H1 (cell line): ENCODE measurements at regions not wholly inside any gene's neighbourhood (a gene's known extent, or its start where the extent isn't known, plus 50 kb on each side); places are given as distances from the start of the nearest gene placed in this dataset.

Source experiments
- CTCF ChIA-PET: fragments of 300-600 bp; sonication (Branson Sonifier 250); formaldehyde crosslinking; loops from one replicate; lab custom pipeline; 2021; ENCODE audit not compliant: partially characterized antibody; lab: Charles Lee
- POLR2A ChIA-PET: fragments of 300-600 bp; sonication (Branson Sonifier 250); formaldehyde crosslinking; loops from one replicate; lab custom pipeline; 2021; ENCODE audit warnings: inconsistent platforms; ENCODE audit not compliant: partially characterized antibody; lab: Charles Lee
- DNase-seq, 2 experiments: peaks; one replicate each; pipeline versions ENCODE4 v3.0.0 to v3.0.0-alpha.2; 2010 to 2022; ENCODE audit warnings: low spot score in 2 of 2, low read depth in 1 of 2, mixed read lengths in 1 of 2
- FAIRE-seq: peaks from 2 replicates; lab custom pipeline; 2011; peaks lifted over from hg19 to GRCh38; lab: Jason Lieb, UNC
- H2AFZ ChIP-seq: 2 replicates; pipeline ENCODE4 v1.8.1; 2012; ENCODE audit warnings: low read length, inconsistent platforms
- H2AK5ac ChIP-seq: 2 replicates; pipeline ENCODE4 v1.6.1; 2013; ENCODE audit warnings: low read depth, low read length
- H2BK120ac ChIP-seq: replicated peaks from 2 replicates; pipeline ENCODE3; 2013; ENCODE audit warnings: low read depth, low read length, inconsistent platforms
- H2BK12ac ChIP-seq: 2 replicates; pipeline ENCODE4 v1.6.1; 2013; ENCODE audit warnings: low read depth, low read length
- H2BK15ac ChIP-seq: 2 replicates; pipeline ENCODE4 v1.6.1; 2013; ENCODE audit warnings: low read length
- H2BK20ac ChIP-seq: 2 replicates; pipeline ENCODE4 v1.6.1; 2013; ENCODE audit warnings: low read length
- H2BK5ac ChIP-seq: 2 replicates; pipeline ENCODE4 v1.6.1; 2013; ENCODE audit warnings: low read depth, low read length
- H3K14ac ChIP-seq: 2 replicates; pipeline ENCODE4 v1.6.1; 2013; ENCODE audit warnings: inconsistent platforms; ENCODE audit not compliant: insufficient read length
- H3K18ac ChIP-seq: 2 replicates; pipeline ENCODE4 v1.6.1; 2013; ENCODE audit warnings: low read length; ENCODE audit errors: extremely low read depth
- H3K23ac ChIP-seq: 2 replicates; pipeline ENCODE4 v1.6.1; 2013; ENCODE audit warnings: inconsistent platforms; ENCODE audit not compliant: insufficient read length
- H3K23me2 ChIP-seq: 2 replicates; pipeline ENCODE4 v1.6.1; 2013; ENCODE audit warnings: low read depth, low read length
- H3K27ac ChIP-seq: 2 replicates; pipeline ENCODE4 v1.6.1; 2011; ENCODE audit warnings: low read depth, low read length, inconsistent platforms
- H3K27me3 ChIP-seq, 4 experiments: replicated peaks in 1 of 4; 1 replicate in 1 of 4; 2 replicates in 3 of 4; pipeline versions ENCODE4 v1.6.1 to v1.8.1; 2011 to 2013; ENCODE audit warnings: low read length in 3 of 4, mild to moderate bottlenecking in 3 of 4, inconsistent platforms in 2 of 4, mixed read lengths in 2 of 4, moderate library complexity in 1 of 4; ENCODE audit not compliant: control insufficient read depth in 3 of 4, insufficient read depth in 3 of 4; ENCODE audit errors: extremely low read depth in 1 of 4
- H3K36me3 ChIP-seq, 4 experiments: 2 replicates each; pipeline versions ENCODE4 v1.6.1 to v1.8.1; 2011 to 2013; ENCODE audit warnings: mild to moderate bottlenecking in 4 of 4, low read length in 3 of 4, moderate library complexity in 2 of 4, control low read depth in 1 of 4, inconsistent platforms in 1 of 4; ENCODE audit not compliant: insufficient read depth in 4 of 4, control insufficient read depth in 2 of 4
- H3K4ac ChIP-seq: replicated peaks from 2 replicates; pipeline ENCODE3; 2013; ENCODE audit warnings: low read length, low read depth, mixed read lengths, inconsistent platforms; ENCODE audit not compliant: insufficient read length
- H3K4me1 ChIP-seq, 4 experiments: replicated peaks in 1 of 4; 1 replicate in 1 of 4; 2 replicates in 3 of 4; pipeline versions ENCODE4 v1.6.1 to v1.8.1; 2011 to 2013; ENCODE audit warnings: low read length in 3 of 4, inconsistent platforms in 2 of 4, mixed read lengths in 1 of 4; ENCODE audit not compliant: insufficient read depth in 4 of 4, control insufficient read depth in 3 of 4
- H3K4me2 ChIP-seq, 2 experiments: 2 replicates each; pipeline versions ENCODE4 v1.6.1 to v1.8.1; 2011 to 2013; ENCODE audit warnings: low read depth in 2 of 2, low read length in 2 of 2, control low read depth in 1 of 2, inconsistent platforms in 1 of 2, mild to moderate bottlenecking in 1 of 2; ENCODE audit not compliant: insufficient read depth in 1 of 2
- H3K4me3 ChIP-seq, 4 experiments: fragments of 200-600, 300-600 bp in 1 of 4; sonication (generic), shearing (Covaris generic), sonication (Bioruptor Twin) in 1 of 4; 2 replicates each; pipeline versions ENCODE4 v1.5.1 to v1.8.1; 2011 to 2016; ENCODE audit warnings: low read length in 4 of 4, low read depth in 3 of 4, control low read depth in 2 of 4, inconsistent platforms in 2 of 4, mild to moderate bottlenecking in 2 of 4, mixed read lengths in 1 of 4, moderate library complexity in 1 of 4; ENCODE audit not compliant: insufficient read depth in 2 of 4; ENCODE audit errors: extremely low read depth in 1 of 4
- H3K56ac ChIP-seq: replicated peaks from 2 replicates; pipeline ENCODE3; 2013; ENCODE audit warnings: low read depth, mild to moderate bottlenecking, mixed read lengths, low read length, inconsistent platforms; ENCODE audit not compliant: insufficient read length
- H3K79me1 ChIP-seq: 2 replicates; pipeline ENCODE4 v1.6.1; 2013; ENCODE audit warnings: low read depth, low read length, control low read depth
- H3K79me2 ChIP-seq, 2 experiments: 2 replicates each; pipeline versions ENCODE4 v1.6.1 to v1.8.1; 2012 to 2013; ENCODE audit warnings: low read length in 2 of 2, mild to moderate bottlenecking in 2 of 2, inconsistent platforms in 1 of 2; ENCODE audit not compliant: insufficient read depth in 2 of 2, control insufficient read depth in 1 of 2
- H3K9ac ChIP-seq, 4 experiments: replicated peaks in 1 of 4; 1 replicate in 1 of 4; 2 replicates in 3 of 4; pipeline versions ENCODE4 v1.6.1 to v1.8.1; 2011 to 2013; ENCODE audit warnings: low read depth in 3 of 4, low read length in 3 of 4, control low read depth in 2 of 4, mild to moderate bottlenecking in 2 of 4, moderate library complexity in 2 of 4, inconsistent platforms in 1 of 4; ENCODE audit errors: extremely low read depth in 1 of 4
- H3K9me3 ChIP-seq, 2 experiments: 2 replicates each; pipeline versions ENCODE4 v1.6.1 to v1.8.1; 2012 to 2013; ENCODE audit warnings: mild to moderate bottlenecking in 2 of 2, moderate library complexity in 2 of 2, control low read depth in 1 of 2, inconsistent platforms in 1 of 2, low read depth in 1 of 2, low read length in 1 of 2, mixed read lengths in 1 of 2; ENCODE audit not compliant: insufficient read depth in 2 of 2
- H4K20me1 ChIP-seq, 2 experiments: replicated peaks in 1 of 2; 2 replicates each; pipeline versions ENCODE3 to v1.8.1; 2011 to 2013; ENCODE audit warnings: inconsistent platforms in 2 of 2, low read length in 2 of 2, mild to moderate bottlenecking in 1 of 2; ENCODE audit not compliant: insufficient read depth in 2 of 2, control insufficient read depth in 1 of 2
- H4K5ac ChIP-seq: 2 replicates; pipeline ENCODE4 v1.6.1; 2013; ENCODE audit warnings: low read length, low read depth, mixed read lengths, inconsistent platforms; ENCODE audit not compliant: insufficient read length
- H4K8ac ChIP-seq: 2 replicates; pipeline ENCODE4 v1.8.0; 2013; ENCODE audit warnings: mild to moderate bottlenecking, moderate library complexity, low read length, inconsistent platforms; ENCODE audit not compliant: insufficient read depth; ENCODE audit errors: extremely low read depth
- H4K91ac ChIP-seq: replicated peaks from 2 replicates; pipeline ENCODE3; 2013; ENCODE audit warnings: low read length, mixed read lengths, inconsistent platforms; ENCODE audit not compliant: insufficient read length
- BCL11A ChIP-seq, 2 experiments: IDR thresholded peaks; one replicate each; pipeline ENCODE4 v1.6.1; 2011; ENCODE audit warnings: low read depth in 2 of 2, low read length in 2 of 2, mild to moderate bottlenecking in 2 of 2
- FOSL1 ChIP-seq: IDR thresholded peaks from 2 replicates; pipeline ENCODE4 v1.6.1; 2011; ENCODE audit warnings: mild to moderate bottlenecking, low read depth, low read length, moderate library complexity; ENCODE audit not compliant: insufficient read depth
- JUN ChIP-seq: IDR thresholded peaks from 2 replicates; pipeline ENCODE4 v1.6.1; 2011; ENCODE audit warnings: low read depth, mild to moderate bottlenecking, improper control_type of control experiment, low read length
- POLR2A ChIP-seq, 2 experiments: IDR thresholded peaks; 1 replicate in 1 of 2; 2 replicates in 1 of 2; pipeline ENCODE4 v1.6.1; 2011; ENCODE audit warnings: low read depth in 2 of 2, low read length in 2 of 2, mild to moderate bottlenecking in 2 of 2; ENCODE audit errors: control extremely low read depth in 1 of 2
- RFX5 ChIP-seq: IDR thresholded peaks from 2 replicates; pipeline ENCODE4 v1.6.1; 2011; ENCODE audit warnings: low read depth, low read length, improper control_type of control experiment, borderline replicate concordance
- TBP ChIP-seq: IDR thresholded peaks from 2 replicates; pipeline ENCODE4 v1.6.1; 2011; ENCODE audit warnings: low read depth, low read length, improper control_type of control experiment
- YY1 ChIP-seq: IDR thresholded peaks from 2 replicates; pipeline ENCODE4 v1.6.1; 2011; ENCODE audit warnings: low read depth, mild to moderate bottlenecking, low read length
- WGBS, 2 experiments: shearing (Covaris generic) in 1 of 2; methylation state at CpG; one replicate each; pipeline versions ENCODE4 v1.1.6 to v1.1.7; 2013 to 2015; ENCODE audit warnings: low lambda C conversion rate in 2 of 2, mixed read lengths in 2 of 2, inconsistent platforms in 1 of 2, low coverage in 1 of 2, missing lambda C conversion rate in 1 of 2; ENCODE audit not compliant: insufficient replicate concordance in 2 of 2, insufficient coverage in 1 of 2, insufficient read length in 1 of 2; ENCODE audit errors: extremely low coverage in 1 of 2, missing lambda C conversion rate in 1 of 2; 5-methylcytosine and 5-hydroxymethylcytosine counted together

DNA sequence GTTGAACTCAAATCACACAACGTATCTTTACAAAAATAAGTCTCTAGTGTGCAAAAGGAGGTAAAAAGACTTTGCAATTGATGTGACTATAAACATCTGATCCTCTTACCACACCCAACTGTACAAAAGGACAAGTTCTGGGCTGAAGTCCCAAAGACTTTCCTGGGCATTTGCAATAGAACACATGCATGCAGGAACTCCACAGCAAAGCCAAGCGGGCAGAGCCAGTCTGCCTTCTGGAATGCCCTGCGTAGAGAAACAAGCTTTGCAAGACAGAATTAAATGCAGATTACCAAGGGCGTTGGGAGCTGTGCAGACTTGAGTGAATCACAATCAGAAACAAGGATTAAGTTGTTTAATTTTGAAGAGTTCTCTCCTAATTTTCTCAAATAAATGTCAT is 208.4 kb upstream of the ZNF521 start:
- H3K23ac ChIP-seq, result no peak overlapping the region
- H3K23me2 ChIP-seq, result no peaks in the 10 kb centered on the region
- H3K4me2 ChIP-seq, result no peak overlapping the region
- no peak overlapping the region for H2BK12ac ChIP-seq
- H2BK15ac ChIP-seq, result no peak overlapping the region
- no peaks in the 10 kb centered on the region for H3K4me1 ChIP-seq
- TF ChIP-seq JUN (no peak), POLR2A (IDR thresholded peaks at IDR 0.05; ENCODE audit: control extremely low read depth in 1 of 2, low read depth in 2 of 2, low read length in 2 of 2) (no peak), YY1 (no peak), TBP (no peak), FOSL1 (no peak), RFX5 (no peak), BCL11A (IDR thresholded peaks at IDR 0.05; ENCODE audit: low read depth in 2 of 2, low read length in 2 of 2) (no peak)
- no peaks in the 10 kb centered on the region for H3K79me2 ChIP-seq
- H3K4me3 ChIP-seq, result no peak overlapping the region
- no peaks in the 10 kb centered on the region for H3K9me3 ChIP-seq
- no peak overlapping the region for H3K56ac ChIP-seq
- no peaks in the 10 kb centered on the region for H3K79me1 ChIP-seq
- no peak overlapping the region for H3K4ac ChIP-seq
- H3K36me3 ChIP-seq, result no peaks in the 10 kb centered on the region
- H3K14ac ChIP-seq, result no peak overlapping the region
- H4K8ac ChIP-seq, result no peak overlapping the region
- H2BK5ac ChIP-seq, result no peak overlapping the region
- H3K27me3 ChIP-seq, result no peaks in the 10 kb centered on the region
- no peak overlapping the region for H4K91ac ChIP-seq
- POLR2A ChIA-PET, result no interaction called here
- CTCF ChIA-PET, result interaction anchor here (1.1 kb wide), 1 partner anchor 13 kb away, joined by 4 read pairs; no protein-coding TSS in a partner anchor
- no peak overlapping the region for H2AK5ac ChIP-seq
- no peaks in the 10 kb centered on the region for H4K20me1 ChIP-seq
- DNase-seq (no peak), FAIRE-seq (no peak)
- 88% methylated on average over 4 of the region's 4 CpGs; no CpG with 5 or more reads in 1 of the 2 experiments for WGBS, 2 experiments
- no peak overlapping the region for H3K27ac ChIP-seq
- H3K9ac ChIP-seq, result no peak overlapping the region
- H2BK20ac ChIP-seq, result no peak overlapping the region
- no peak overlapping the region for H2AFZ ChIP-seq
- no peak overlapping the region for H4K5ac ChIP-seq
- no peak overlapping the region for H2BK120ac ChIP-seq
- H3K18ac ChIP-seq, result no peak overlapping the region
